Mammary epithelial cell (primary cell): ENCODE measurements at regions not wholly inside any gene's neighbourhood (a gene's known extent, or its start where the extent isn't known, plus 50 kb on each side); places are given as distances from the start of the nearest gene placed in this dataset.

Experiments used
- CTCF ChIP-seq, 2 donors: IDR thresholded peaks in 1 of 2; conservative IDR thresholded peaks in 1 of 2; 2 replicates each; pipeline ENCODE4 v1.5.1; 2011 to 2012; ENCODE audit warnings: inconsistent platforms in 2 of 2, low read length in 2 of 2, mild to moderate bottlenecking in 2 of 2, control low read depth in 1 of 2, low read depth in 1 of 2; ENCODE audit not compliant: insufficient read depth in 1 of 2; ENCODE audit errors: extremely low read depth in 1 of 2
- EZH2 ChIP-seq: IDR thresholded peaks from 2 replicates; pipeline ENCODE4 v1.6.1; 2012; ENCODE audit warnings: low read length, inconsistent platforms, borderline replicate concordance

DNA sequence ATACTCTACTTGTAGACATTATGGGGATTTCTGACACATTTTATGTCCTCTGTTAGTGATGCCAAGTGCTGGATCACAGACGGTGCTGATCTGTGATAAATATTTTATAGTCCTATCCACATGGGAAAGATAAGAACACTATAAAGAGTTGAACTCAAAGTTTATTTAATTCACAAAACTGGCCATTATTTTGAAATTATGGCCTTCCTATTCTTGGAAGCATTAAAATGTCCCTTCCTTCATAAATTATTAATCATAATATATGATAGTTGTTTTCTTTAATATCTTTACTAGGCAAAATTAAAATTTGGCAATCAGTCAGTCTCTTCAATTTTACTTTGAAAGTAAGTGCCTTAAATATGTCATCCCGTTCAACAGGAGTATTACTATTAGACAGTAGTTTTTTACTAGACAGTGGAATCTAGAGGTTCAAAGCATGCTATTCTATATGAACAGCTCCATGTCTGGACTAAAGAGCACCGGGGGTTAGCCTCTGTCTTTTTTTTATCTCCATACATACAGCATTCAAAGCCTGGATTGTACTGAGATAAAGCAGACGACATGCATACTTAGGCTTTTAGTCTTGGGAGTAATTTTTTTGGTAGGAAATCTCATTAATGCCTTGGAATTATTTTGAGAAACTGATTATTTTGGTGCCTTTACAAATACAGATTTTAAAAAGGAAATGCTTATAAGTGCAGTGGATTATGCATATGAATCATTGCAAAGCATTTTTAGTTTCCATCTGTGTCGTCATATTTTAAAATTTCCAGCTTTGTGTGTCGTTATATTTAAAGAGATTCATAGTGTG, 306.1 kb upstream of the RGS6 start:
- TF ChIP-seq CTCF (conservative IDR thresholded peaks at IDR 0.05 in 1 of 2, IDR thresholded peaks at IDR 0.05 in 1 of 2; ENCODE audit: extremely low read depth in 1 of 2, insufficient read depth in 1 of 2, low read depth in 1 of 2, low read length in 2 of 2) (no peak), EZH2 (no peak)
